NT2/D1 (cell line): ENCODE measurements at regions not wholly inside any gene's neighbourhood (a gene's known extent, or its start where the extent isn't known, plus 50 kb on each side); places are given as distances from the start of the nearest gene placed in this dataset.

ENCODE experiments used
- SUZ12 ChIP-seq: IDR thresholded peaks from 2 replicates; pipeline ENCODE4 v1.6.1; 2011; ENCODE audit not compliant: insufficient read length, insufficient read depth; ENCODE audit errors: extremely low read depth
- ZNF274 ChIP-seq: IDR thresholded peaks from 2 replicates; pipeline ENCODE4 v1.6.1; 2011; ENCODE audit warnings: mild to moderate bottlenecking, low read depth, low read length

DNA sequence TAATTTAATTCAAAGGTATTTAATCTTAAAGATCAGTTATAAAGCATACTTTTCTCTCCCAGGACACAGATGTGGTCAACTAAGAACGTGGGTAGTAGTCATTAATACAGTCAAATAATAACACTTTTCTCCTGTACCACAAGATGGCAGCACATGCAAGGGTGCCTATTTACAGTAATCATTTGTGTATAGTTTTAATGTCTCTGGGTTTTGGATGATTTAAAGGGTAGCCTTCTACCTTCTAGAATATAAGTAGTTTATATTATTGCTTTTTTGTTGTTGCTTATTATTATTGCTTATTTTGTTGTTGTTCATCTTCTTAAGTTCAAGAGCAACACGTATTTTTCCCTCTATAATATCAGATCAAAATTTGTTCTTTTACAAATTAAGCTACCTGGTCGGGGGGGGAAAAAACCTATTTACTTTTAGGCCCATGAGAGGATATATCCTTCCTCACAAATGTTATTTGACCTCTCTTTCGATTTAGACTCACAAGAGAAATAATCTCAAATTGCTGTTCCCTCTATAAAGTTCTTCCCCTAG, 59.6 kb upstream of the SLC27A6 start:
- TF ChIP-seq SUZ12, result no peak
- no peak for TF ChIP-seq ZNF274
